Natural killer cell (primary cell): ENCODE measurements at regions not wholly inside any gene's neighbourhood (a gene's known extent, or its start where the extent isn't known, plus 50 kb on each side); places are given as distances from the start of the nearest gene placed in this dataset.

Source experiments
- ATAC-seq, 3 donors: fragments of 150-1000 bp in 2 of 3; fragments of 200-7000 bp in 1 of 3; cut with Tn5 transposase; 1 replicate in 1 of 3; 2 replicates in 2 of 3; pipeline ENCODE4 v1.10.0; 2021; ENCODE audit warnings: mild to moderate bottlenecking in 2 of 3, moderate library complexity in 2 of 3
- DNase-seq, 2 donors: peaks; one replicate each; pipeline versions ENCODE4 v3.0.0 to v3.0.0-alpha.2; 2013 to 2021; ENCODE audit warnings: mixed read lengths in 1 of 2
- H3K27ac ChIP-seq: one replicate; pipeline ENCODE4 v1.5.1; 2013; ENCODE audit warnings: mild to moderate bottlenecking, low read length
- H3K27me3 ChIP-seq: one replicate; pipeline ENCODE4 v1.6.1; 2013; ENCODE audit warnings: low read length; ENCODE audit not compliant: control insufficient read depth, insufficient read depth
- H3K36me3 ChIP-seq: one replicate; pipeline ENCODE4 v1.6.1; 2013; ENCODE audit warnings: low read length; ENCODE audit not compliant: control insufficient read depth, insufficient read depth
- H3K4me1 ChIP-seq: one replicate; pipeline ENCODE4 v1.6.1; 2013; ENCODE audit warnings: low read length; ENCODE audit not compliant: control insufficient read depth, insufficient read depth
- H3K4me3 ChIP-seq: one replicate; pipeline ENCODE4 v1.5.1; 2013; ENCODE audit warnings: low read length
- H3K9me3 ChIP-seq: one replicate; pipeline ENCODE4 v1.6.1; 2013; ENCODE audit warnings: low read length; ENCODE audit not compliant: control insufficient read depth, insufficient read depth
- H3K27ac Mint-ChIP-seq, 2 donors: one replicate each; pipeline ENCODE4 v1.8.0; 2022; ENCODE audit warnings: mild to moderate bottlenecking in 2 of 2, mixed read lengths in 2 of 2, moderate library complexity in 1 of 2
- H3K27me3 Mint-ChIP-seq, 2 donors: one replicate each; pipeline ENCODE4 v1.8.0; 2022; ENCODE audit warnings: low read depth in 2 of 2, mixed read lengths in 2 of 2
- H3K36me3 Mint-ChIP-seq: one replicate; pipeline ENCODE4 v1.8.0; 2022; ENCODE audit warnings: mixed read lengths
- H3K4me1 Mint-ChIP-seq, 2 donors: one replicate each; pipeline ENCODE4 v1.8.0; 2022; ENCODE audit warnings: mixed read lengths in 2 of 2
- H3K4me3 Mint-ChIP-seq: one replicate; pipeline ENCODE4 v1.8.0; 2022; ENCODE audit warnings: mild to moderate bottlenecking, moderate library complexity, mixed read lengths
- H3K9me3 Mint-ChIP-seq, 2 donors: one replicate each; pipeline ENCODE4 v1.8.0; 2022; ENCODE audit warnings: mixed read lengths in 2 of 2
- WGBS: methylation state at CpG from one replicate; pipeline ENCODE4 v1.1.7; 2013; ENCODE audit warnings: missing lambda C conversion rate; ENCODE audit not compliant: insufficient coverage; 5-methylcytosine and 5-hydroxymethylcytosine counted together
- intact Hi-C: fragments of 100-400 bp; cut with micrococcal nuclease; formaldehyde crosslinking; loops from one replicate; pipeline ENCODE4 v1.14.2; 2022
- TF ChIP-seq, protein P1 (sequence below): fragments of 200-600 bp; IDR thresholded peaks from one replicate; pipeline ENCODE4 v1.8.0; 2022; ENCODE audit warnings: antibody characterized with exemption

DNA sequence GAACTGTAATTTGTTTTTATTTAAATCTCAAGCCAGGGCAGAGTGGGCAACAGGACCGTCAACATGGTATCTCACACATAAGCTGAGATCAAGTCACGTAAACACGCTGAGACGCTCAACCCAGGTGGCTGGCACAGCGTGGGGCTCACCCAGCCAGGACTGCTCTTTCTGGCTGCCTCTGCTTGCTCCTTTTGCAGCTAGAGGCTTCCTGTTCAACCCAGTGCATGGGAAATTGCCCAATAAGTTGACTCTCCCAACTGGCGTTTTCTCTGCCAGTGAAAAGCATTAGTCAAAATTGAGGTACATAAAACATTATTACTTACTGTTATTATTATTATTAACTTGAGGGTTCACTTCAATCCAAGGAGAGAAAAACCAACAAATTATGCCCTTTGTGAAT is 398.1 kb downstream of the NR2F2 start:
- no peaks in the 10 kb centered on the region for H3K27me3 ChIP-seq
- H3K4me1 ChIP-seq = no peaks in the 10 kb centered on the region
- ATAC-seq = no peak
- TF ChIP-seq, protein P1, sequence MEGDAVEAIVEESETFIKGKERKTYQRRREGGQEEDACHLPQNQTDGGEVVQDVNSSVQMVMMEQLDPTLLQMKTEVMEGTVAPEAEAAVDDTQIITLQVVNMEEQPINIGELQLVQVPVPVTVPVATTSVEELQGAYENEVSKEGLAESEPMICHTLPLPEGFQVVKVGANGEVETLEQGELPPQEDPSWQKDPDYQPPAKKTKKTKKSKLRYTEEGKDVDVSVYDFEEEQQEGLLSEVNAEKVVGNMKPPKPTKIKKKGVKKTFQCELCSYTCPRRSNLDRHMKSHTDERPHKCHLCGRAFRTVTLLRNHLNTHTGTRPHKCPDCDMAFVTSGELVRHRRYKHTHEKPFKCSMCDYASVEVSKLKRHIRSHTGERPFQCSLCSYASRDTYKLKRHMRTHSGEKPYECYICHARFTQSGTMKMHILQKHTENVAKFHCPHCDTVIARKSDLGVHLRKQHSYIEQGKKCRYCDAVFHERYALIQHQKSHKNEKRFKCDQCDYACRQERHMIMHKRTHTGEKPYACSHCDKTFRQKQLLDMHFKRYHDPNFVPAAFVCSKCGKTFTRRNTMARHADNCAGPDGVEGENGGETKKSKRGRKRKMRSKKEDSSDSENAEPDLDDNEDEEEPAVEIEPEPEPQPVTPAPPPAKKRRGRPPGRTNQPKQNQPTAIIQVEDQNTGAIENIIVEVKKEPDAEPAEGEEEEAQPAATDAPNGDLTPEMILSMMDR = no peak
- no peaks in the 10 kb centered on the region for H3K36me3 Mint-ChIP-seq
- no peak overlapping the region for H3K4me3 Mint-ChIP-seq
- H3K9me3 ChIP-seq = no peaks in the 10 kb centered on the region
- H3K27ac ChIP-seq = no peak overlapping the region
- H3K9me3 Mint-ChIP-seq = peaks cover 0 to 3% of the 10 kb centered on the region in 2 donors
- 83% methylated on average over 5 of the region's 6 CpGs for WGBS
- DNase-seq = no peak
- H3K27ac Mint-ChIP-seq = no peak overlapping the region
- H3K4me1 Mint-ChIP-seq = no peaks in the 10 kb centered on the region
- intact Hi-C loops = no loop called here
- no peak overlapping the region for H3K4me3 ChIP-seq
- no peaks in the 10 kb centered on the region for H3K36me3 ChIP-seq
- peaks cover 4 to 8% of the 10 kb centered on the region in 2 donors for H3K27me3 Mint-ChIP-seq

DNA sequence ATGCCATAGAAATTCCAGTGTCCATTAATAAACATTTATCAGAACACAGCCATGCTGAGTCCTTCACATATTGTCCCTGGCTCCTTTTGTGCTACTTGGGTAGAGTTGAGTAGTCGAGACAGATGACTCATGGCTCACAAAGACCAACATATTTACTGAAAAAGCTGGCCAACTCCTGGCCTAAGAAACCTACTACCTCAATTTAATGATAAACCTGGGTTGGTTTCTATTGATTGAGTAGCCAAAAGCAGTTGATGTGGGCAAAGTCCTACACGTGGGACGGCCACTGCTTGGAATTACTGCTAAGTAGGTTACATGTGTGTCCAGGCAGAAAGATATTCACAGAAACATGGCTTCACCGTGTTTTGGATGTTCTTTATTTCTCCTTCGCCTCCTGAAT is 402.2 kb downstream of the NR2F2 start:
- intact Hi-C loops = no loop called here
- no peak overlapping the region for H3K27ac Mint-ChIP-seq
- H3K4me3 Mint-ChIP-seq = no peak overlapping the region
- peaks cover 0 to 6% of the 10 kb centered on the region in 2 donors for H3K9me3 Mint-ChIP-seq
- Histone ChIP-seq H3K4me1 (no peaks in the 10 kb centered on the region), H3K36me3 (no peaks in the 10 kb centered on the region), H3K27me3 (no peaks in the 10 kb centered on the region), H3K27ac (no peak overlapping the region), H3K9me3 (no peaks in the 10 kb centered on the region), H3K4me3 (no peak overlapping the region)
- WGBS = 84% methylated on average over 5 of the region's 5 CpGs
- peaks cover 4 to 8% of the 10 kb centered on the region in 2 donors for H3K27me3 Mint-ChIP-seq
- ATAC-seq (no peak), DNase-seq (no peak)
- H3K36me3 Mint-ChIP-seq = no peaks in the 10 kb centered on the region
- TF ChIP-seq, protein P1 = no peak
- no peaks in the 10 kb centered on the region for H3K4me1 Mint-ChIP-seq

- H3K36me3 Mint-ChIP-seq = no peaks in the 10 kb centered on the region
- peaks cover 0 to 8% of the 10 kb centered on the region in 2 donors for H3K9me3 Mint-ChIP-seq
- ATAC-seq (no peak), DNase-seq (no peak)
- peaks cover 7 to 8% of the 10 kb centered on the region in 2 donors for H3K27me3 Mint-ChIP-seq
- no peak overlapping the region for H3K4me3 ChIP-seq
- H3K4me3 Mint-ChIP-seq = no peak overlapping the region
- H3K27ac Mint-ChIP-seq = no peak overlapping the region
- no peaks in the 10 kb centered on the region for H3K27me3 ChIP-seq
- H3K36me3 ChIP-seq = no peaks in the 10 kb centered on the region
- no peaks in the 10 kb centered on the region for H3K4me1 Mint-ChIP-seq
- TF ChIP-seq, protein P1 = no peak
- no peaks in the 10 kb centered on the region for H3K9me3 ChIP-seq
- intact Hi-C loops = no loop called here
- 87% methylated on average over 4 of the region's 4 CpGs for WGBS
- no peak overlapping the region for H3K27ac ChIP-seq
- H3K4me1 ChIP-seq = no peaks in the 10 kb centered on the region
Measured at GRCh38 chr15:96733721-96734120, 403.2 kb downstream of the NR2F2 start.

- Mint-ChIP-seq H3K4me1 (no peaks in the 10 kb centered on the region), H3K4me3 (no peak overlapping the region), H3K27me3 (peaks cover 7 to 8% of the 10 kb centered on the region in 2 donors), H3K9me3 (peaks cover 0 to 8% of the 10 kb centered on the region in 2 donors), H3K27ac (no peak overlapping the region), H3K36me3 (no peaks in the 10 kb centered on the region)
- TF ChIP-seq, protein P1 = no peak
- Histone ChIP-seq H3K27me3 (no peaks in the 10 kb centered on the region), H3K9me3 (no peaks in the 10 kb centered on the region), H3K27ac (no peak overlapping the region), H3K36me3 (no peaks in the 10 kb centered on the region), H3K4me1 (no peaks in the 10 kb centered on the region), H3K4me3 (no peak overlapping the region)
- intact Hi-C loops = no loop called here
- ATAC-seq (no peak), DNase-seq (no peak)
- 96% methylated on average over 2 of the region's 2 CpGs for WGBS
Measured at GRCh38 chr15:96735632-96736240, 405.2 kb downstream of the NR2F2 start.
